H9 (cell line): ENCODE measurements at regions not wholly inside any gene's neighbourhood (a gene's known extent, or its start where the extent isn't known, plus 50 kb on each side); places are given as distances from the start of the nearest gene placed in this dataset.

Source experiments
- DNase-seq: peaks from one replicate; pipeline ENCODE4 v3.0.0-alpha.2; 2017
- H2AFZ ChIP-seq: one replicate; pipeline ENCODE4 v1.6.1; 2013; ENCODE audit warnings: mild to moderate bottlenecking, low read length, control low read depth, moderate library complexity
- H2AK5ac ChIP-seq: 2 replicates; pipeline ENCODE4 v1.6.1; 2013; ENCODE audit warnings: low read length, control low read depth, mixed read lengths; ENCODE audit not compliant: insufficient read length
- H2BK120ac ChIP-seq: one replicate; pipeline ENCODE4 v1.6.1; 2013; ENCODE audit warnings: low read depth, mild to moderate bottlenecking, low read length, control low read depth, inconsistent platforms; ENCODE audit not compliant: poor library complexity, severe bottlenecking
- H2BK12ac ChIP-seq: 2 replicates; pipeline ENCODE4 v1.6.1; 2013; ENCODE audit warnings: low read length, control low read depth, mixed read lengths, low read depth; ENCODE audit not compliant: insufficient read length
- H2BK15ac ChIP-seq: 2 replicates; pipeline ENCODE4 v1.6.1; 2013; ENCODE audit warnings: low read depth, low read length, control low read depth
- H2BK20ac ChIP-seq: one replicate; pipeline ENCODE4 v1.6.1; 2013; ENCODE audit warnings: low read depth, mild to moderate bottlenecking, low read length, control low read depth, inconsistent platforms; ENCODE audit not compliant: poor library complexity, severe bottlenecking
- H2BK5ac ChIP-seq: 2 replicates; pipeline ENCODE4 v1.6.1; 2013; ENCODE audit warnings: low read length, control low read depth, mixed read lengths; ENCODE audit not compliant: insufficient read length
- H3K14ac ChIP-seq: 2 replicates; pipeline ENCODE4 v1.6.1; 2013; ENCODE audit warnings: low read length, control low read depth; ENCODE audit not compliant: insufficient read depth
- H3K18ac ChIP-seq: 2 replicates; pipeline ENCODE4 v1.6.1; 2013; ENCODE audit warnings: low read depth, mild to moderate bottlenecking, mixed read lengths, low read length, control low read depth; ENCODE audit not compliant: insufficient read length
- H3K23ac ChIP-seq: 2 replicates; pipeline ENCODE4 v1.6.1; 2013; ENCODE audit warnings: low read length, control low read depth, mixed read lengths, low read depth; ENCODE audit not compliant: insufficient read length
- H3K23me2 ChIP-seq: 2 replicates; pipeline ENCODE4 v1.6.1; 2013; ENCODE audit warnings: low read depth, mild to moderate bottlenecking, mixed read lengths, low read length, control low read depth; ENCODE audit not compliant: insufficient read length, poor library complexity, severe bottlenecking
- H3K27ac ChIP-seq: 2 replicates; pipeline ENCODE4 v1.5.1; 2013; ENCODE audit warnings: low read length, control low read depth, mixed read lengths, low read depth; ENCODE audit not compliant: insufficient read length
- H3K27me3 ChIP-seq: 2 replicates; pipeline ENCODE4 v1.6.1; 2013; ENCODE audit warnings: low read length, control low read depth, inconsistent platforms; ENCODE audit not compliant: insufficient read depth
- H3K4ac ChIP-seq: 2 replicates; pipeline ENCODE4 v1.6.1; 2013; ENCODE audit warnings: low read depth, mild to moderate bottlenecking, control low read depth, inconsistent platforms, low read length, moderate library complexity
- H3K4me1 ChIP-seq: 2 replicates; pipeline ENCODE4 v1.6.1; 2013; ENCODE audit warnings: low read length, control low read depth, inconsistent platforms; ENCODE audit not compliant: insufficient read depth
- H3K4me2 ChIP-seq: 2 replicates; pipeline ENCODE4 v1.6.1; 2013; ENCODE audit warnings: low read length, control low read depth, mixed read lengths; ENCODE audit not compliant: insufficient read length, insufficient read depth
- H3K56ac ChIP-seq: 2 replicates; pipeline ENCODE4 v1.6.1; 2013; ENCODE audit warnings: low read depth, mild to moderate bottlenecking, mixed read lengths, low read length, control low read depth; ENCODE audit not compliant: insufficient read length
- H3K79me1 ChIP-seq: 2 replicates; pipeline ENCODE4 v1.6.1; 2013; ENCODE audit warnings: low read depth, mild to moderate bottlenecking, moderate library complexity, low read length, control low read depth, inconsistent platforms; ENCODE audit not compliant: insufficient read depth, poor library complexity, severe bottlenecking
- H3K79me2 ChIP-seq: 2 replicates; pipeline ENCODE4 v1.6.1; 2013; ENCODE audit warnings: low read length, control low read depth, inconsistent platforms; ENCODE audit not compliant: insufficient read depth
- H3K9ac ChIP-seq: 2 replicates; pipeline ENCODE4 v1.6.1; 2013; ENCODE audit warnings: low read length, control low read depth, mixed read lengths; ENCODE audit not compliant: insufficient read length; ENCODE audit errors: extremely low read depth
- H3K9me3 ChIP-seq: one replicate; pipeline ENCODE4 v1.6.1; 2013; ENCODE audit warnings: low read depth, low read length, inconsistent platforms; ENCODE audit not compliant: control insufficient read depth
- H3T11ph ChIP-seq: one replicate; pipeline ENCODE4 v1.6.1; 2013; ENCODE audit warnings: mild to moderate bottlenecking, low read length, control low read depth, inconsistent platforms
- H4K20me1 ChIP-seq: one replicate; pipeline ENCODE4 v1.6.1; 2013; ENCODE audit not compliant: control insufficient read depth, insufficient read length, insufficient read depth
- H4K5ac ChIP-seq: 2 replicates; pipeline ENCODE4 v1.6.1; 2013; ENCODE audit warnings: low read depth, mild to moderate bottlenecking, mixed read lengths, low read length, control low read depth; ENCODE audit not compliant: insufficient read length
- H4K8ac ChIP-seq: replicated peaks from 2 replicates; pipeline ENCODE4 v1.6.1; 2013; ENCODE audit warnings: low read length, control low read depth, mixed read lengths, low read depth; ENCODE audit not compliant: insufficient read length
- H4K91ac ChIP-seq: 2 replicates; pipeline ENCODE4 v1.6.1; 2013; ENCODE audit warnings: low read depth, mild to moderate bottlenecking, moderate library complexity, mixed read lengths, low read length, control low read depth; ENCODE audit not compliant: insufficient read length
- H3K27ac Mint-ChIP-seq, 3 experiments: 2 replicates in 2 of 3; 3 replicates in 1 of 3; pipeline ENCODE4 v1.8.0; 2020 to 2021; ENCODE audit warnings: mixed read lengths in 3 of 3, mild to moderate bottlenecking in 1 of 3, moderate library complexity in 1 of 3
- H3K27me3 Mint-ChIP-seq: 2 replicates; pipeline ENCODE4 v1.8.0; 2021; ENCODE audit warnings: low read depth, mild to moderate bottlenecking, moderate library complexity, mixed read lengths
- H3K36me3 Mint-ChIP-seq, 3 experiments: 2 replicates in 2 of 3; 3 replicates in 1 of 3; pipeline ENCODE4 v1.8.0; 2020 to 2021; ENCODE audit warnings: low read depth in 3 of 3, mixed read lengths in 3 of 3; ENCODE audit not compliant: insufficient read depth in 1 of 3
- H3K4me1 Mint-ChIP-seq, 2 experiments: 2 replicates each; pipeline ENCODE4 v1.8.0; 2020; ENCODE audit warnings: mixed read lengths in 2 of 2
- H3K4me3 Mint-ChIP-seq, 2 experiments: 2 replicates in 1 of 2; 3 replicates in 1 of 2; pipeline ENCODE4 v1.8.0; 2020 to 2021; ENCODE audit warnings: mild to moderate bottlenecking in 2 of 2, mixed read lengths in 2 of 2, moderate library complexity in 1 of 2
- H3K9me3 Mint-ChIP-seq, 2 experiments: 2 replicates in 1 of 2; 3 replicates in 1 of 2; pipeline ENCODE4 v1.8.0; 2020; ENCODE audit warnings: mild to moderate bottlenecking in 2 of 2, mixed read lengths in 2 of 2, moderate library complexity in 1 of 2
- WGBS: extraction: QIAGEN DNeasy Blood & Tissue Kit; methylation state at CpG from one replicate; pipeline ENCODE4 v1.1.7; 2013; ENCODE audit warnings: missing lambda C conversion rate, low lambda C conversion rate, mixed read lengths; ENCODE audit not compliant: insufficient read length; ENCODE audit errors: extremely low coverage; 5-methylcytosine and 5-hydroxymethylcytosine counted together
- TF ChIP-seq, protein P1 (sequence below): fragments of 200-600 bp; sonication (generic); conservative IDR thresholded peaks from 3 replicates; pipeline ENCODE4 v1.8.0; 2021; ENCODE audit warnings: antibody characterized with exemption, mild to moderate bottlenecking

DNA sequence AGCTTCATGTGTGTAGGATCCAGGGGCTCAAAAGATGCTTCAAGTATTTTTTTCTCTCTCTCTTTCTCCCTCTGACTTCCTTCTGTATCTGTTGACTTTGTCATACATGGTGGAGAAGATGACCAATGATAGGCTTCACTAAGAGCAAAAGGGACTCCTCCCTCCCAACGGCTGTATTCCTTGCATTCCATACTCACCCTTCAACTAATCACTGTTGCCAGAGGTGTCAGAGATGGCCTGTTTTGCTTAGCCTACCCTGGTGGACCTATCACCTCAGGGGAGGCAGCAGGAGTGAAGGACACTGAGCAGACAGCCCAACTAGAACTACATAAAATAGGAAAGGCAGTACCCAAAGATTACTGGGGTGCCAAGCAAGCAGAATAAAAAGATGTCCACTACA is 62.2 kb upstream of the C1QTNF7 start:
- Histone ChIP-seq H2BK15ac (no peak overlapping the region), H3K56ac (no peak overlapping the region), H3K79me1 (no peaks in the 10 kb centered on the region), H3K23me2 (no peaks in the 10 kb centered on the region), H2AK5ac (no peak overlapping the region), H3K18ac (no peak overlapping the region), H2AFZ (no peak overlapping the region), H3K4me2 (no peak overlapping the region), H2BK5ac (no peak overlapping the region), H4K20me1 (no peaks in the 10 kb centered on the region), H3T11ph (no peak overlapping the region), H3K23ac (peak overlapping the region; percentile 79), H4K5ac (no peak overlapping the region), H3K79me2 (no peaks in the 10 kb centered on the region), H2BK20ac (no peak overlapping the region), H2BK120ac (no peak overlapping the region), H3K4me1 (no peaks in the 10 kb centered on the region; the same call in 1 of the 2 replicates), H3K9ac (no peak overlapping the region), H2BK12ac (no peak overlapping the region), H3K27ac (no peak overlapping the region), H3K14ac (no peak overlapping the region), H3K4ac (no peak overlapping the region), H3K27me3 (no peaks in the 10 kb centered on the region), H4K8ac (no peak overlapping the region), H4K91ac (no peak overlapping the region), H3K9me3 (no peaks in the 10 kb centered on the region)
- H3K27ac Mint-ChIP-seq: peak overlapping the region in 1 of 3 experiments; percentile 13; a peak in 1 of 7 replicates
- DNase-seq: no peak
- H3K36me3 Mint-ChIP-seq: no peaks in the 10 kb centered on the region
- H3K9me3 Mint-ChIP-seq: no peaks in the 10 kb centered on the region
- TF ChIP-seq, protein P1, sequence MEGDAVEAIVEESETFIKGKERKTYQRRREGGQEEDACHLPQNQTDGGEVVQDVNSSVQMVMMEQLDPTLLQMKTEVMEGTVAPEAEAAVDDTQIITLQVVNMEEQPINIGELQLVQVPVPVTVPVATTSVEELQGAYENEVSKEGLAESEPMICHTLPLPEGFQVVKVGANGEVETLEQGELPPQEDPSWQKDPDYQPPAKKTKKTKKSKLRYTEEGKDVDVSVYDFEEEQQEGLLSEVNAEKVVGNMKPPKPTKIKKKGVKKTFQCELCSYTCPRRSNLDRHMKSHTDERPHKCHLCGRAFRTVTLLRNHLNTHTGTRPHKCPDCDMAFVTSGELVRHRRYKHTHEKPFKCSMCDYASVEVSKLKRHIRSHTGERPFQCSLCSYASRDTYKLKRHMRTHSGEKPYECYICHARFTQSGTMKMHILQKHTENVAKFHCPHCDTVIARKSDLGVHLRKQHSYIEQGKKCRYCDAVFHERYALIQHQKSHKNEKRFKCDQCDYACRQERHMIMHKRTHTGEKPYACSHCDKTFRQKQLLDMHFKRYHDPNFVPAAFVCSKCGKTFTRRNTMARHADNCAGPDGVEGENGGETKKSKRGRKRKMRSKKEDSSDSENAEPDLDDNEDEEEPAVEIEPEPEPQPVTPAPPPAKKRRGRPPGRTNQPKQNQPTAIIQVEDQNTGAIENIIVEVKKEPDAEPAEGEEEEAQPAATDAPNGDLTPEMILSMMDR: no peak
- H3K4me3 Mint-ChIP-seq: no peak overlapping the region
- WGBS: no CpG with 5 or more reads among the region's 1 CpG
- peaks cover 7 to 11% of the 10 kb centered on the region in 2 experiments; a peak in 3 of 4 replicates for H3K4me1 Mint-ChIP-seq
- no peaks in the 10 kb centered on the region for H3K27me3 Mint-ChIP-seq
